WERI-Rb-1 (cell line): ENCODE measurements at regions not wholly inside any gene's neighbourhood (a gene's known extent, or its start where the extent isn't known, plus 50 kb on each side); places are given as distances from the start of the nearest gene placed in this dataset.

Source experiments
- DNase-seq: peaks from one replicate; pipeline ENCODE4 v3.0.0-alpha.2; 2020
- H3K27ac ChIP-seq: fragments of 250-450 bp; sonication (Bioruptor Pico); 2 replicates; pipeline ENCODE4 v1.5.1; 2020; ENCODE audit warnings: mild to moderate bottlenecking, moderate library complexity
- H3K27me3 ChIP-seq: fragments of 250-450 bp; sonication (Bioruptor Pico); 2 replicates; pipeline ENCODE4 v1.5.1; 2021; ENCODE audit warnings: mild to moderate bottlenecking, low read depth, moderate library complexity; ENCODE audit not compliant: insufficient read depth, severe bottlenecking
- H3K36me3 ChIP-seq: fragments of 250-450 bp; sonication (Bioruptor Pico); 2 replicates; pipeline ENCODE4 v1.5.1; 2020; ENCODE audit warnings: mild to moderate bottlenecking, moderate library complexity
- H3K4me3 ChIP-seq: 2 replicates; pipeline ENCODE4 v1.5.1; 2011; ENCODE audit warnings: low read depth, mild to moderate bottlenecking, control low read depth, low read length
- H3K9me3 ChIP-seq: fragments of 250-450 bp; sonication (Bioruptor Pico); 2 replicates; pipeline ENCODE4 v1.5.1; 2021; ENCODE audit warnings: mild to moderate bottlenecking, moderate library complexity; ENCODE audit not compliant: severe bottlenecking
- CTCF ChIP-seq: IDR thresholded peaks from 2 replicates; pipeline ENCODE4 v1.5.1; 2011; ENCODE audit warnings: low read depth, mild to moderate bottlenecking, control low read depth, inconsistent platforms, low read length

DNA sequence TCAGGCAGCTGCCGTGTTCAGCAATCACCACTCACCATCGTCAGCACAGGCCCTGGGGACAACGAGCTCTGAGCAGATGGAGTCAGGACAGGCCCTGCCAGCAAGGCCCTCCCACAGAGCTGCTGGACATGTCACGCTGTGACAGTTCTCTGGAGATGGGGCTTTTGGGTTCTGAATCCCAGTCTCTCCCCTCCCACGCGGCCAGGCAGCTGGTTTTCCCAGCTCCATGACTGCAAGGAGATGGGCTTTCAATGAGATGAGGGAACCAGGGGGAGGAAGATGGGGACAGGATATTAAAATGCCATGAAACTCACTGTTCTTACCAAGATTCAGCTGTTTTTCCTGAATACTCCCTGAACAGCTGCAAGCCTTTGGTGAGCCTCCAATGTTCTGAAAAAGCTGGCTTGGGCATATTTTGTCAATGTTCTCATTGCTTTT lies 305.9 kb downstream of the BRD1 start:
- Histone ChIP-seq H3K27me3 (no peaks in the 10 kb centered on the region), H3K27ac (no peak overlapping the region), H3K4me3 (no peak overlapping the region), H3K36me3 (no peaks in the 10 kb centered on the region), H3K9me3 (no peaks in the 10 kb centered on the region)
- no peak for TF ChIP-seq CTCF
- no peak for DNase-seq

DNA sequence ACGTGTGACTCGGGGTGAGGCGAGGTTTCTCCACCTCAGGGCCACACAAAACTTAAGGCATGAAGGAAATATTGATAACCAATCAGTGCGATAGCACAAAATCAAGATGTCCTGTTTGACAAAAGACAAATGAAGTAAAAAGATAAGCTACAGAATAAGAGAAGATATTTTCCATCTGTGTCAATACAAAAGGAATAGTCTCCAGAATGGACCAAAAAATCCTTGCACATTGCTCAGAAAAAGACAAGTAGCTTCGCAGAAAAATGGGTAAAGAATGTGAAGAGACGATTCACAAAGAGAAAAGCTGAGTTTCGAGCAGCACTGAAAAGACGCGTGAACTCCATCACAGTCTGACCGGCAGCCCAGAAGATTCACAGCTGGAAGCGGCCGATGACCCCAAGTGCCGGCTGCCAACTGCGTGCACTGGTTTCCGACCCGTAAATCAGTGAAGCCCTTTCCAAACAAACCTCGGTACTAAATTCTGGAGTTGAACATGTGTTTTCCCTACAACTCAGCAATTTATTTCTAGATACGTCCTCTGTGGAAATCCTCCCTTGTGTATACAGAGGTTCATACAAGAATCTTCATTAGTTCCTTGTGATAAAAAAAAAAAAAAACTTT lies 308.4 kb downstream of the BRD1 start:
- no peak overlapping the region for H3K27ac ChIP-seq
- no peak overlapping the region for H3K4me3 ChIP-seq
- no peaks in the 10 kb centered on the region for H3K36me3 ChIP-seq
- H3K27me3 ChIP-seq, result no peaks in the 10 kb centered on the region
- TF ChIP-seq CTCF, result no peak
- no peaks in the 10 kb centered on the region for H3K9me3 ChIP-seq
- no peak for DNase-seq

DNA sequence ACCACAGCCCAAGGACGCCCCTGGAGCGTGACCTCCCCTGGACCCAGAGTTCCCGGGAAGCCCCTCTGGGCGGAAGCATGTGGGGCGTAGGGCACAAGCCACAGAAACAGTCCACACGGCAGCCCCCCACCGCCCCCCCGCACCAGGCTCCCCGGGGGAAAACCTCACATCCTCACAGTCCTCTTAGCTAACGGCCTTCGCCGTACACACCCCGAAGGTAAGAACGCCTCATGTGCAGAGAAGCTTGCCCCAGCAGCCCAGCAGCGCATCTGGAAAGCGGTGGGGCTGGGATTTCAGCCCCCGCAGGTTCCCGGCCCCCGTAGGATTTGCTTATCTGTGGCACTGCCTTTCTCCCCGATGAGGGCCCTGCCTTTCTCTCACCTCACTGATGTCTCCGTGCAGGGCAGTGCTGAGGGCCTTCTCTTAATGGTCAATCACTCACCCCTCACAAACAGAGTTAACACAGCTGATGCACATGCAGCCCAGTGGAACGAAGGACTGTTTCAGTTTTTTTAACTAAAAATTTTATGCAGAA lies 309.2 kb downstream of the BRD1 start:
- no peak for TF ChIP-seq CTCF
- no peak for DNase-seq
- H3K27me3 ChIP-seq, result no peaks in the 10 kb centered on the region
- H3K36me3 ChIP-seq, result no peaks in the 10 kb centered on the region
- H3K27ac ChIP-seq, result no peak overlapping the region
- H3K9me3 ChIP-seq, result no peaks in the 10 kb centered on the region
- H3K4me3 ChIP-seq, result no peak overlapping the region

DNA sequence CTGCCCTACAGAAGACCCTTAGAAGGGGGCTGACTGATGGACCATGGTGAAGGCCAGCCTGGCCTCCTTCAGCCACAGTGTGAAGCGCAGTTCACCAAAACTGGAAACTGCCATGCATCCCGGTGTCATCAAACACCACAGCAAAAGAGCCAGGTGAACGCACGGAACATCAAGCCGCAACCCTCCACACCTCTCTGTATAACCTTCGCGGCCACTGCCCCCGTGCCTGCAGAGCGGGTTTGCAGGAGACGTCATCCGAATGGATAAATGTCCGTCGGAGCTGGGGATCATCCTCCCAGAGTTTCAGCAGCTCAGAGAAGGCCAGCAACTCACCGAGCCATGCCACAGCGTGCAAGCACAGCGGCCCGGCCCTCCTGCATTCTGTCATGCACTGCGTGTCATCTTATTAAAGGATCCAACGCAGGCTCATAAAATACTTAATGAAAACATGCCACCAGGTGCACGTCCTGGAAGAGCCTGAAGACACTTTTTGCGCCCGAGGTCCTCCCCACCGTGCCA lies 309.9 kb downstream of the BRD1 start:
- H3K36me3 ChIP-seq, result no peaks in the 10 kb centered on the region
- no peak for TF ChIP-seq CTCF
- no peaks in the 10 kb centered on the region for H3K9me3 ChIP-seq
- no peak overlapping the region for H3K4me3 ChIP-seq
- no peaks in the 10 kb centered on the region for H3K27me3 ChIP-seq
- H3K27ac ChIP-seq, result no peak overlapping the region
- no peak for DNase-seq

GRCh38 chr22:49517211-49517610 lies 310.5 kb downstream of the BRD1 start:
- DNase-seq, result no peak
- Histone ChIP-seq H3K4me3 (no peak overlapping the region), H3K27ac (no peak overlapping the region), H3K36me3 (no peaks in the 10 kb centered on the region), H3K9me3 (no peaks in the 10 kb centered on the region), H3K27me3 (no peaks in the 10 kb centered on the region)
- TF ChIP-seq CTCF, result no peak

- TF ChIP-seq CTCF, result peak; percentile 23; the same call in 1 of the 2 replicates
- no peaks in the 10 kb centered on the region for H3K27me3 ChIP-seq
- H3K4me3 ChIP-seq, result no peak overlapping the region
- no peak for DNase-seq
- no peaks in the 10 kb centered on the region for H3K36me3 ChIP-seq
- H3K9me3 ChIP-seq, result peaks cover 2% of the 10 kb centered on the region
- H3K27ac ChIP-seq, result no peak overlapping the region
These were observed 312.2 kb downstream of the BRD1 start for GRCh38 chr22:49515475-49515874.
